ENCODE measurements at regions not wholly inside any gene's neighbourhood (a gene's known extent, or its start where the extent isn't known, plus 50 kb on each side); places are given as distances from the start of the nearest gene placed in this dataset.

DNA sequence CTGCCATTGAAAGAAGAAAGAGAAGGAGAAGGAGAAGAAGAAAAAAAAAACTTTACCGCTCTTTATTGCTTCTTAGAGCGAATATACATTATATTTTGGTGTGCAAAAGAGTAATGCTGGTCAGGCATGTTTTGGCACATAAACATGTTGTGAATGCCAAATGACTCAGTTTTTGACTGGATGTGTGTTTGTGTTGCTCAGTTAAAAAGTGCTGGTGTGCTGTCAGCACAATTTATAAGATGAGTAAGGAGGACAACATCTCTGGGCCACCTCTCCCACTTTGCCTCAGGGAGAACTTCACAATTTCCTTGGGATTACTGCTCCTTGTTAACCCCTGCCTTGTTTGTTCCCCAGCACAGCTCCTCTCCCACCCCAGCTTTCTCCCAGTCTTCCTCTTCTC lies 584.8 kb downstream of the ETNK1 start:
- TF ChIP-seq, protein P1, sequence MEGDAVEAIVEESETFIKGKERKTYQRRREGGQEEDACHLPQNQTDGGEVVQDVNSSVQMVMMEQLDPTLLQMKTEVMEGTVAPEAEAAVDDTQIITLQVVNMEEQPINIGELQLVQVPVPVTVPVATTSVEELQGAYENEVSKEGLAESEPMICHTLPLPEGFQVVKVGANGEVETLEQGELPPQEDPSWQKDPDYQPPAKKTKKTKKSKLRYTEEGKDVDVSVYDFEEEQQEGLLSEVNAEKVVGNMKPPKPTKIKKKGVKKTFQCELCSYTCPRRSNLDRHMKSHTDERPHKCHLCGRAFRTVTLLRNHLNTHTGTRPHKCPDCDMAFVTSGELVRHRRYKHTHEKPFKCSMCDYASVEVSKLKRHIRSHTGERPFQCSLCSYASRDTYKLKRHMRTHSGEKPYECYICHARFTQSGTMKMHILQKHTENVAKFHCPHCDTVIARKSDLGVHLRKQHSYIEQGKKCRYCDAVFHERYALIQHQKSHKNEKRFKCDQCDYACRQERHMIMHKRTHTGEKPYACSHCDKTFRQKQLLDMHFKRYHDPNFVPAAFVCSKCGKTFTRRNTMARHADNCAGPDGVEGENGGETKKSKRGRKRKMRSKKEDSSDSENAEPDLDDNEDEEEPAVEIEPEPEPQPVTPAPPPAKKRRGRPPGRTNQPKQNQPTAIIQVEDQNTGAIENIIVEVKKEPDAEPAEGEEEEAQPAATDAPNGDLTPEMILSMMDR (IDR thresholded peaks at IDR 0.05): no peak
- no peak for TF ChIP-seq ZFX (IDR thresholded peaks at IDR 0.05; ENCODE audit: borderline replicate concordance)

Data from 22Rv1 (cell line).